Thyroid gland (tissue), 4 donors: ENCODE measurements at regions not wholly inside any gene's neighbourhood (a gene's known extent, or its start where the extent isn't known, plus 50 kb on each side); places are given as distances from the start of the nearest gene placed in this dataset.
"Not testable (repeated sequence)": the region's sequence is repeated elsewhere in the genome, so short reads cannot be mapped to it uniquely, and the experiment has no call there.

Experiments used
- DNase-seq, 2 donors: peaks; one replicate each; pipeline ENCODE4 v3.0.0-alpha.2; 2019
- H3K27ac ChIP-seq, 3 donors: fragments of 200-600 bp; sonication (generic); 1 replicate in 2 of 3; 2 replicates in 1 of 3; pipeline ENCODE4 v1.5.1; 2016 to 2019; ENCODE audit warnings: mild to moderate bottlenecking in 1 of 3, moderate library complexity in 1 of 3
- H3K27me3 ChIP-seq: fragments of 200-600 bp; sonication (generic); one replicate; pipeline ENCODE4 v1.5.1; 2019
- H3K36me3 ChIP-seq, 2 donors: fragments of 200-600 bp; sonication (generic); one replicate each; pipeline ENCODE4 v1.5.1; 2016 to 2019
- H3K4me1 ChIP-seq, 2 donors: fragments of 200-600 bp; sonication (generic); one replicate each; pipeline ENCODE4 v1.5.1; 2017 to 2019
- H3K4me3 ChIP-seq, 3 donors: fragments of 200-600 bp; sonication (generic); replicated peaks in 1 of 3; 1 replicate in 2 of 3; 2 replicates in 1 of 3; pipeline ENCODE4 v1.5.1; 2016; ENCODE audit warnings: mild to moderate bottlenecking in 1 of 3
- H3K9me3 ChIP-seq: fragments of 200-600 bp; sonication (generic); one replicate; pipeline ENCODE4 v1.5.1; 2017
- POLR2A ChIP-seq, 2 donors: fragments of 450-650 bp; IDR thresholded peaks; one replicate each; pipeline ENCODE4 v1.6.1; 2017; ENCODE audit warnings: antibody characterized with exemption in 2 of 2, mild to moderate bottlenecking in 2 of 2, moderate library complexity in 1 of 2
- WGBS, 2 donors: methylation state at CpG; one replicate each; pipeline ENCODE4 v1.1.5; 2017; 5-methylcytosine and 5-hydroxymethylcytosine counted together
- intact Hi-C: fragments of 100-400 bp; cut with DNase I; formaldehyde crosslinking; loops from one replicate; pipeline ENCODE4 v1.15.1; 2023
- TF ChIP-seq, protein P1 (sequence below), 6 experiments: fragments of 200-600 bp in 3 of 6; fragments of 450-650 bp in 3 of 6; sonication (generic) in 3 of 6; IDR thresholded peaks; one replicate each; pipeline ENCODE4 v1.5.1; 2016 to 2019; ENCODE audit warnings: antibody characterized with exemption in 6 of 6, mild to moderate bottlenecking in 2 of 6, inconsistent platforms in 1 of 6, moderate library complexity in 1 of 6

DNA sequence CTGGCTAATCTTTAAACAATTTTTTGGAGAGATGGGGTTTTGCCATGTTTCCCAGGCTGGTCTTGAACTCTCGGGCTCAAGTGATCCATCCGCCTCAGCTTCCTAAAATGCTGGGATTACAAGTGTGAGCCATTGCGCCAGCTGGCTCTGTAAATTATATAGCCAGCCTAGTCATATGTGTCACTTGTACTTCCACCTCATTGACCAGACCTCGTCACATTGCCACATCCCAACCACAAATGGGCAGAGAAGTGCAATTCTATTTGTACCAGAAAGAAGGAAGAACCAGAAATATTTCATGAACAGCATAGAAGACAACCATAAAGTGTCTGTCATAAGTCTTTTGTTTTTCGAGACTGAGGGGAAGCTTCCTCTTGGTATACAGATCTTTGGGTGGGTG lies 71.2 kb upstream of the ADRA1D start:
- H3K36me3 ChIP-seq, result no peaks in the 10 kb centered on the region
- H3K9me3 ChIP-seq, result no peaks in the 10 kb centered on the region
- no peaks in the 10 kb centered on the region for H3K27me3 ChIP-seq
- no peak for TF ChIP-seq POLR2A (IDR thresholded peaks at IDR 0.05)
- TF ChIP-seq, protein P1, sequence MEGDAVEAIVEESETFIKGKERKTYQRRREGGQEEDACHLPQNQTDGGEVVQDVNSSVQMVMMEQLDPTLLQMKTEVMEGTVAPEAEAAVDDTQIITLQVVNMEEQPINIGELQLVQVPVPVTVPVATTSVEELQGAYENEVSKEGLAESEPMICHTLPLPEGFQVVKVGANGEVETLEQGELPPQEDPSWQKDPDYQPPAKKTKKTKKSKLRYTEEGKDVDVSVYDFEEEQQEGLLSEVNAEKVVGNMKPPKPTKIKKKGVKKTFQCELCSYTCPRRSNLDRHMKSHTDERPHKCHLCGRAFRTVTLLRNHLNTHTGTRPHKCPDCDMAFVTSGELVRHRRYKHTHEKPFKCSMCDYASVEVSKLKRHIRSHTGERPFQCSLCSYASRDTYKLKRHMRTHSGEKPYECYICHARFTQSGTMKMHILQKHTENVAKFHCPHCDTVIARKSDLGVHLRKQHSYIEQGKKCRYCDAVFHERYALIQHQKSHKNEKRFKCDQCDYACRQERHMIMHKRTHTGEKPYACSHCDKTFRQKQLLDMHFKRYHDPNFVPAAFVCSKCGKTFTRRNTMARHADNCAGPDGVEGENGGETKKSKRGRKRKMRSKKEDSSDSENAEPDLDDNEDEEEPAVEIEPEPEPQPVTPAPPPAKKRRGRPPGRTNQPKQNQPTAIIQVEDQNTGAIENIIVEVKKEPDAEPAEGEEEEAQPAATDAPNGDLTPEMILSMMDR (IDR thresholded peaks at IDR 0.05), result no peak
- WGBS, 2 donors, result 85 to 91% methylated on average over 5 of the region's 5 CpGs
- no peak overlapping the region for H3K27ac ChIP-seq
- H3K4me1 ChIP-seq, result peaks cover 0 to under 1% of the 10 kb centered on the region in 2 donors
- intact Hi-C loops, result no loop called here
- no peak overlapping the region for H3K4me3 ChIP-seq
- DNase-seq, result no peak

DNA sequence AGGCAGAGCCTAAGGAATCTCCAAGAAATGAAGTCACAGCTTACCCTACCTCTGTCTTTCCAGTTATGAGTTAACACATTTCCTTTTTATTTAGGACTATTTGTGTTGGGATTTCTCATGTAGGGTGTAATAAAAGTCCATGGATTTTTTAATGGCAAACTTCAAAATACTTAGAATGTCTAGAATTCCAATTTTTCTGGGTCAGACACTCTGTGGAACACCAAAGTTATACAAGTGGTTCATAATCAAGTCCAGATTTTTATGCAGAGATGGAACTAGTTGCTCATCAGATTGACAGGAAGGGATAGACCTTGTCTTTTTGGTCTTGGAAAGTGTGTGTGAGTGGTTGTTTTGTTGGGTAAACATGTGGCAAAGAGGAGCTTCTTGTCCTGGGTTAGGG lies 69.8 kb upstream of the ADRA1D start:
- Histone ChIP-seq H3K9me3 (no peaks in the 10 kb centered on the region), H3K36me3 (no peaks in the 10 kb centered on the region), H3K4me1 (no peaks in the 10 kb centered on the region), H3K4me3 (no peak overlapping the region), H3K27me3 (no peaks in the 10 kb centered on the region), H3K27ac (no peak overlapping the region)
- DNase-seq, result no peak
- no peak for TF ChIP-seq POLR2A (IDR thresholded peaks at IDR 0.05)
- TF ChIP-seq, protein P1 (IDR thresholded peaks at IDR 0.05), result no peak
- intact Hi-C loops, result no loop called here

DNA sequence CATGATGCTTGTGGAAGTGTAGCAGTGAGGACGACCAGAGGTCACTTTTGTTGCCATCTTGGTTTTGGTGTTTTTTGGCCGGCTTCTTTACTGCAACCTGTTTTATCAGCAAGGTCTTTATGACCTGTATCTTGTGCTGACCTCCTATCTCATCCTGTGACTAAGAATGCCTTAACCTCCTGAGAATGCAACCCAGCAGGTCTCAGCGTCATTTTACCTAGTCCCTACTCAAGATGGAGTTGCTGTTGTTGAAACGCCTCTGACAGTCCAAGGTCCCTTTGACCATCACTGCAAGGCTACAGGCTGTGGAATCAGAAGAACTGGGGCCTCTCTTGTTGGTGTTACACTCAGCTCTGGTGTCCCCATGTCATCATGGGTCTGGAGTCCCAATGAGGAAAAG lies 61.5 kb upstream of the ADRA1D start:
- H3K27ac ChIP-seq, DNase-seq, H3K4me3 ChIP-seq, H3K4me1 ChIP-seq, H3K36me3 ChIP-seq, H3K9me3 ChIP-seq, intact Hi-C loops, H3K27me3 ChIP-seq: not testable (repeated sequence)
- 83 to 87% methylated on average over 4 of the region's 4 CpGs for WGBS, 2 donors

DNA sequence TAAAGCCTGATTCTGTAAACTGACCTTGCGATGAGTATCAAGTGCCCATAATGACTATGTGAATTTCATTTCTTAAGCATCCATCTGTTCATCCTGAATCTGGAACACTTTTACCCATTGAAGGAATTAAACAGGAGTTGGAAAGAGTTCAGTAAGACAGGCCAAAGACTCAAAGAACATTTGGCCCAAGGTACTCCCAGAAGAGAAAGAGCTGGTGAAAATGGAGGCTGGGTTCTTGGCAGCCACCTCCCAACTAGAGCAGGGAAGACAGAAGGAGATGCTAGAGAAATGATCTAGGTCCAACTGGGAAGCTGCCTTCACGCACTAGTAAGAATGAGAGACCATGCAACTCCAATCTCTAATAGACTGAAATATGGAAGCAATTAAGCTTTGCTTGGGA lies 57.1 kb upstream of the ADRA1D start:
- no peaks in the 10 kb centered on the region for H3K36me3 ChIP-seq
- H3K27me3 ChIP-seq, result no peaks in the 10 kb centered on the region
- DNase-seq, result no peak
- TF ChIP-seq, protein P1 (IDR thresholded peaks at IDR 0.05), result no peak
- no peak for TF ChIP-seq POLR2A (IDR thresholded peaks at IDR 0.05)
- H3K4me1 ChIP-seq, result no peaks in the 10 kb centered on the region
- no peak overlapping the region for H3K4me3 ChIP-seq
- no peak overlapping the region for H3K27ac ChIP-seq
- intact Hi-C loops, result loop anchor here (10.0 kb wide), 1 partner anchor 59 kb away; no protein-coding TSS in a partner anchor
- no peaks in the 10 kb centered on the region for H3K9me3 ChIP-seq
- 93 to 96% methylated on average over 2 of the region's 2 CpGs for WGBS, 2 donors

DNA sequence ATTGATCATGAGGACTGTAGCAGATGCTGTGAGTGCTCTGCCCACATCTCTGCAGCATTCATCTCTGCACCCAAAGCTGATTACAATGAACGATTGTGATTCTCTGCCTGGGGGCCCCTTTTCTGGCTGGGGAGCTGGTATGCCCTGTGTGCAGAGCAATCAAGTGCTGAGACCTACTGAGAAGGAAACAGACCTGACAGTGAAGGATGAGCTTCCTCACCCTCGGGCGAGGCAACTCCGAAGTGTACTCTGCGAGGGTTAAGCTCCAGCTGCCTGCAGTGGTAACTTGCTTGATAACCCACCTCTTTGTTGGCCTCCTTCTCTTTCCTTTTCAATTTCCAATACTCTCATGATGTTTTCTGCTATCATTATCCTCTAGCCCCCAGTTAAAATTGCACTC lies 56.0 kb upstream of the ADRA1D start:
- TF ChIP-seq, protein P1 (IDR thresholded peaks at IDR 0.05), result no peak
- no peak for TF ChIP-seq POLR2A (IDR thresholded peaks at IDR 0.05)
- Histone ChIP-seq H3K36me3 (no peaks in the 10 kb centered on the region), H3K27me3 (no peaks in the 10 kb centered on the region), H3K4me3 (no peak overlapping the region), H3K4me1 (no peaks in the 10 kb centered on the region), H3K27ac (no peak overlapping the region), H3K9me3 (no peaks in the 10 kb centered on the region)
- 88 to 91% methylated on average over 5 of the region's 5 CpGs for WGBS, 2 donors
- DNase-seq, result no peak
- intact Hi-C loops, result loop anchor here (10.0 kb wide), 1 partner anchor 60 kb away; no protein-coding TSS in a partner anchor

DNA sequence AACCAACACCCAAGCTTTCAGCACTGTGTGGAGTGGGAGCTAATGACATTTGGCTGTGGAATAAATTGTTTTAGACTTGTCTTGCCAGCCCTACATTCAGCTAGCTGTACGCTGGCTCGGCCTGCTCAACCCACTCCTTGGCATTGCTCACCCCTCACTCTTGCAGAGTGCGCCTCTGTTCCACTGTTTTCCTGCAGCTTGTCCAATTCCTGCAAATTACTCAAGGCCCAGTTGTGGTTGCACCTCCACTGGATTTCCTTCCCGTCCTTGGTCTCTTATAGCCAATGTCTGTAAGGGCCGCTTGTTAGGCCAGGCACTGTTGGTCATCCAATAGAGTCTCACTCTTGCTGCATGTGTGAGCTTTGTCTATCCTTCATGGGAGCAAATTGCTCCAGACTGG lies 55.5 kb upstream of the ADRA1D start:
- no peak overlapping the region for H3K4me3 ChIP-seq
- no peaks in the 10 kb centered on the region for H3K36me3 ChIP-seq
- 90 to 92% methylated on average over 5 of the region's 5 CpGs for WGBS, 2 donors
- H3K27me3 ChIP-seq, result no peaks in the 10 kb centered on the region
- H3K9me3 ChIP-seq, result no peaks in the 10 kb centered on the region
- intact Hi-C loops, result loop anchor here (10.0 kb wide), 1 partner anchor 60 kb away; no protein-coding TSS in a partner anchor
- H3K27ac ChIP-seq, result no peak overlapping the region
- DNase-seq, result no peak
- TF ChIP-seq, protein P1 (IDR thresholded peaks at IDR 0.05), result no peak
- no peak for TF ChIP-seq POLR2A (IDR thresholded peaks at IDR 0.05)
- H3K4me1 ChIP-seq, result no peaks in the 10 kb centered on the region
